IPS-20b (cell line): ENCODE measurements at regions not wholly inside any gene's neighbourhood (a gene's known extent, or its start where the extent isn't known, plus 50 kb on each side); places are given as distances from the start of the nearest gene placed in this dataset.

Experiments
- H3K27ac ChIP-seq: one replicate; pipeline ENCODE4 v1.5.1; 2013; ENCODE audit warnings: low read length
- H3K27me3 ChIP-seq: 2 replicates; pipeline ENCODE4 v1.6.1; 2013; ENCODE audit warnings: mild to moderate bottlenecking, low read length, inconsistent platforms; ENCODE audit not compliant: insufficient read depth
- H3K36me3 ChIP-seq: 2 replicates; pipeline ENCODE4 v1.6.1; 2013; ENCODE audit warnings: low read depth, mild to moderate bottlenecking, inconsistent platforms, low read length, moderate library complexity; ENCODE audit not compliant: insufficient read depth
- H3K4me1 ChIP-seq: 2 replicates; pipeline ENCODE4 v1.6.1; 2013; ENCODE audit warnings: mild to moderate bottlenecking, control low read depth, inconsistent platforms, low read length, moderate library complexity; ENCODE audit not compliant: insufficient read depth
- H3K4me3 ChIP-seq: 2 replicates; pipeline ENCODE4 v1.5.1; 2013; ENCODE audit warnings: mild to moderate bottlenecking, low read length, inconsistent platforms
- H3K9ac ChIP-seq: 2 replicates; pipeline ENCODE4 v1.6.1; 2013; ENCODE audit warnings: low read depth, mild to moderate bottlenecking, inconsistent platforms, low read length, moderate library complexity
- H3K9me3 ChIP-seq: 2 replicates; pipeline ENCODE4 v1.6.1; 2013; ENCODE audit warnings: mild to moderate bottlenecking, low read depth, low read length, inconsistent platforms; ENCODE audit not compliant: insufficient read depth

DNA sequence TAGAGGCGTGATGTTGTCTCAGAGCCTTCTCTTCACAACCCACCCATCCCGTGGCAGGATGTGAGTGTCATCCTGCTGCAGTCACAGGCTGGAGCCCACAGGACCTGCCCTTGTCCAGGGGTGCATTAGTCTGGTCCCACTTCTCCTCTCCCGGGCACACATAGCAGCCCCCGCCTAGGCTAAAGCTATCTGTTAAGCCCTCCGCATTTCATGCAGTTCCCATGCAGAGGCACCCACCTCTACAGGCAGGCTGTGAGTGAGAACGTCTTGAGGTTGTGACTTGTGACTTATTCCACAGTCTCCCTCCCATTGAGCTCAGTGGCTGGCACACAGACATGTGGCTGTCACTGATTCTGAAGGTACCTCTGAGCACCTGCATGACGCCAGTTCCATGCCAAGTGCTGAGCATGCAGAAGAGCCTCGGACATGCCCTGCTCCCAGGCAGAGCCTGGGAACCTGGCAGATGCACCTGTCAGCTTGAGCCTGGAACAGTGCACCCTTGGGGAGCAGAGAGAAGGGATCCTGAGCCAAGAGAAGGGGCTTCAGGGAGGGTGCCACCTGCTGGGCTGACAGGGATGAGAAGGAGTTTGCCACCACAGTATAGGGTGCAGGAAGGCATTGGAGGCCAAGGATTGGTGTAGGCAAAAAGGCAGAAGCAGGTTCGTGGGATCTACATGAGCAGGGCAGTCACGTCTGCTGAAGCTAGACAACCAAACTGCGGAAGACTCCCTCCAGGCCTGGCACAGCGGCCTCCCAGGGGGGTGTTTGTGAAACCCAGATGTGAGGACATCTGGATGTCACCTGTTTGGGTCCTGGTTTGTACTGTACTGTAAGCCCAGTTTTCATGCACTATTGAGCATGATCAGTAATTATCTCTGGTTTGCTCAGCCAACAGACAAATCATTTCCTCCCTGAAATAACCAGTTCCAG is 213.6 kb downstream of the GLI2 start:
- no peak overlapping the region for H3K9ac ChIP-seq

DNA sequence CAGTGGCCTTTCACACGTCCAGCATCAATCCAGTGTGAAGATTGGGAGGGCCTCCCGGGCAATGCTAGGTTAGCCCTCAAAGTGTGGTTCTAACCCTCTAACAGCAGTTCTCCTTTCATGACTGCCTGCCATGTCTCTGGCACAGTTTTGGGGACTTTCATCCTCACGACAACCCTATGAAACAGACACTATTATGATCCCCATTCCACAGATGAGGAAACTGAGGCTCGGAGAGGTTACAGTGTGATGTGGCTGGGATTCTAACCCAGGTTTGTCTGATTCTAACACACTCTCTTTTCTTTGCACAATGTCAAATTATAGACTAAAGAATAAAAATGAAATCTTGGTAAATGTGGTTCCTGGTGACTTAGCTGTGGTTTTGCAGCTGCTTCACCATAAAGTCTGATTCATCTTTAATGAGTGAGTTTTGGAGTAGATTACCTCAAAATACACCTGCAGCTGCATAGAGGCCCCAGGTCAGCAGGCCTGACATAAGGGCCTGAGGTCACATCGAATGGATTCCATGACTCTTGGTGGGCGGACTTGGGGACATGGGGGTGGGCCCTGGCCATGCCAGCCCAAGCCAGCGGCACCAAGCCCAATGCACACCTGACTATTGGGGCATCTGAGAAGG is 214.4 kb downstream of the GLI2 start:
- no peak overlapping the region for H3K9ac ChIP-seq
- 0 out of 2 replicates have a peak, but pooled peaks cover 3% of the 10 kb centered on the region for H3K36me3 ChIP-seq
- no peaks in the 10 kb centered on the region for H3K27me3 ChIP-seq
- no peaks in the 10 kb centered on the region for H3K9me3 ChIP-seq
- H3K4me1 ChIP-seq = no peaks in the 10 kb centered on the region
- no peak overlapping the region for H3K27ac ChIP-seq
- H3K4me3 ChIP-seq = no peak overlapping the region

More for the DNA sequence above, 213.6 kb downstream of the GLI2 start:
- Histone ChIP-seq H3K4me1 (no peaks in the 10 kb centered on the region), H3K27me3 (no peaks in the 10 kb centered on the region), H3K4me3 (no peak overlapping the region), H3K36me3 (0 out of 2 replicates have a peak, but pooled peaks cover 3% of the 10 kb centered on the region), H3K9me3 (no peaks in the 10 kb centered on the region), H3K27ac (no peak overlapping the region)

DNA sequence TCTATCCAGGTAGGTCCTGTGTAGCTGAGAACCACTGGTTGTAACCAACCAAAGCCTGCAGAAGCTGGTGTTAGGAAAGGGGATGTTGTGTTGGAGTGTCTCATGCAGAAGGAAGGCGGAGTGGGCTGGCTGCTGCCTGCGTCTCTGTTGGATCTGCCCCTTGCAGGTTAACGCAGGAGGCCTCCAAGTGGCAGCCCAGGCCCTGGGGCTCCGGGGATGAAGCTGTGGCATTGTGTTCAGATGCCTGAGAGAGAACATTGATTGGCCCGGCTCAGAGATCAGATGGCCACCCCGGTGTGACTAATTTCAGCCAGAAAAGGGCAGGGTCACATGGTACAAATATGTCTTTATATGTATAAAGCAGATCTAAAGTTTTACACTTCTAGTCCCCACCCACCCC is 216.0 kb downstream of the GLI2 start:
- no peaks in the 10 kb centered on the region for H3K4me1 ChIP-seq
- H3K36me3 ChIP-seq = 0 out of 2 replicates have a peak, but pooled peaks cover 14% of the 10 kb centered on the region
- no peak overlapping the region for H3K27ac ChIP-seq
- no peaks in the 10 kb centered on the region for H3K9me3 ChIP-seq
- no peak overlapping the region for H3K4me3 ChIP-seq
- H3K9ac ChIP-seq = no peak overlapping the region
- no peaks in the 10 kb centered on the region for H3K27me3 ChIP-seq

DNA sequence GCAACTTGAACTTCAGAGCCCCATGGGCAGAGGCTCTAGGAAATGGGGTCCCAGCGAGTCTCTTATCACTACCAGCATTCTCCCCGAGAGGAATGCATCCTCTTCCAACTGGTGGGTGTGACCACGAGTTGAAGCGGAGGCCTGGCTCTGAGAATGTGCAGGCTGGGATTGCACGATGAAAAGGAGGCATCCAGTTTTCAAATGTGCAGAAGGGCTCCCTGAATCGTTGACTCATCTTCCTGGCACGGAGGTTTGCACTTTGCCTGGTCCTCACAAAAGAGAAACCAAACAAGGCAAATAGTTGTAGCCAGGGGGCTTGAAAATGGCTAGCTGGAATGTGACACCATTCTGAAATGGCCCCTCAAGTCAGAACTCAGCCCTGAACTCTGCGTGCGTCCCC is 216.7 kb downstream of the GLI2 start:
- H3K36me3 ChIP-seq = 0 out of 2 replicates have a peak, but pooled peaks cover 19% of the 10 kb centered on the region
- H3K4me3 ChIP-seq = no peak overlapping the region
- H3K27me3 ChIP-seq = no peaks in the 10 kb centered on the region
- no peaks in the 10 kb centered on the region for H3K9me3 ChIP-seq
- H3K9ac ChIP-seq = no peak overlapping the region
- no peaks in the 10 kb centered on the region for H3K4me1 ChIP-seq
- no peak overlapping the region for H3K27ac ChIP-seq

DNA sequence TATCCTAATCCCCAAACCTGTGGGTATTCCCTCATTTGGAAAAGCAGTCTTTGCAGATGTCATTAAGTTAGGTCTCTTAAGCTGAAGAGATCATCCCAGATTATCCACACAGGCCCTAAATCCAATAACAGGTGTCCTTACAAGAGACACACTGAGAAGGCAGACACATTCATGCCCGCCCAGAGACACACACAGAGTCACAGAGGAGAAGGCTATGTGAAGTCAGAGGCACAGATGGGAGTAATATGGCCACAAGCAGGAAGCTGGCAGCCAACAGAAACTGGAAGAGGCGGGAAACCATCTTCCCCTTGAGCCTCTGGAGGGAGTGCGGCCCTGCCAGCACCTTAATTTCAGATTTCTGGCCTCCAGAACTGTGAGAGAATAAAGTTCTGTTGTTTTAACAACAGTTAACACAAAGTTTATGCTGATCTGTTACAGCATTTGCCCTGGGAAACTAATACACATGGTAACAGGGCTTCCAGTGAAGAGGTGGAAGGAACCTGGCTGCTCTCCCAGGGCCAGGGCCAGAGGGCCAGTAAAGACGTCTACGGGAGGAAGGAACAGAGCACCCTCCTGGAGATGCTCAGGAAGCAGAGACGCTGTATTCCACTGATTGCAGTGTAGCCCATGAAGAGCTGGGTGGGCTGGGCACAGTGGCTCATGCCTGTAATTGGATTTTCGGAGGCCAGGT is 217.5 kb downstream of the GLI2 start:
- Histone ChIP-seq H3K4me1 (no peaks in the 10 kb centered on the region), H3K9ac (no peak overlapping the region), H3K27ac (no peak overlapping the region), H3K27me3 (no peaks in the 10 kb centered on the region), H3K9me3 (no peaks in the 10 kb centered on the region), H3K36me3 (0 out of 2 replicates have a peak, but pooled peaks cover 22% of the 10 kb centered on the region), H3K4me3 (no peak overlapping the region)

DNA sequence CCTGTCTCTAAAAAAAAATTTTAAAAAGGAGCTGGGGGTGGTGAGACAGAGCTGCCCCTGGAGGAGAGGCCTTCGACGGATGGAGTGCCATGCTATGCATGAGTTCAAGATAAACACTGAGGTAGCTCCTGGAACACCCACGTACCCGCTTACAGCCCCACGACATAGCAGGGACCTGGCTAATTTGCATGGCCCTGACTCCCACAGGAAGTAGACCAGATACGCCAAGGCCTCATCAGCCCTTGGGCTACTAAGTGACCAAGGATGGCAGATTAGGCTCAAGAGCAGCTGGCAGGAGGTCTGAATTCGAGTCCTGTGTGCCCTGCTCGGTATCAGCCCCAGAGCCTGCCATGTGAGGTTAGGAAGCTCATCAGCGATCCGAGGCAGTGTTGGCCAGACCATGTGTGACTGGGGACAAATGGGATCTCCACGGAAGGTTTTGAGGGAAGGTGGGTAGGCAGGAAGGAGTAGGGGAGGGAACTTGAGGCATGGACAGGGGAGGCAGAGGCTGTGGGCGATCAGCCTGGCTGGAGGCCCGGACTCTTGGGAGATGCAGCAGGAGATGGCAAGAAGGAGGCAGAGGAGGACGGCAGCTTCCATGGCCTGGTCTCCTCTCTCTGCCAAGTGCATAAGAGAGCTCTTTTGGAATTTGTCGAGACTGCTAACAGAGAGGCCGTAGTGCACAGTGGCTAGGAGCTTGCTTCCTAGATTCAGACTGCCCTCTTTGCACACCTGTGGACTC is 218.3 kb downstream of the GLI2 start:
- peaks cover 24% of the 10 kb centered on the region for H3K36me3 ChIP-seq
- no peaks in the 10 kb centered on the region for H3K9me3 ChIP-seq
- no peaks in the 10 kb centered on the region for H3K4me1 ChIP-seq
- no peak overlapping the region for H3K9ac ChIP-seq
- H3K27ac ChIP-seq = no peak overlapping the region
- H3K4me3 ChIP-seq = no peak overlapping the region
- no peaks in the 10 kb centered on the region for H3K27me3 ChIP-seq

DNA sequence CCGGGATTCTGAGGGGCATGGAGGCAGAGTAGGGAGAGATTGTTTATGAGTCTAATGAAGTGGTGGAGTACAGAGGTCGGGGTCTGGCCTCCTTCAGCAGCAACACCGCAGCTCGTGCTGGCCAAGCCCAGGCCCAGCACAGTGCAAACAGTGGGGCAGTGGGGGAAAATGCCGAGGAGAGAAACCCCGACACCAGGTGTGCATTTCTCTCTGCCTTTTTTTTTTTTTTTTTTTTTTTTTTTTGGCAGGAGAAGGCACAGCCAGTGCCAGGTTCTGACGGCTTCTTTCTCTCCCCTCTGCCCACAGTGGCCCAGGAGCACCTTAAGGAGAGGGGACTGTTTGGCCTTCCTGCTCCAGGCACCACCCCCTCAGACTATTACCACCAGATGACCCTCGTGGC is 219.3 kb downstream of the GLI2 start:
- Histone ChIP-seq H3K27ac (no peak overlapping the region), H3K4me1 (no peaks in the 10 kb centered on the region), H3K27me3 (no peaks in the 10 kb centered on the region), H3K9me3 (no peaks in the 10 kb centered on the region), H3K9ac (no peak overlapping the region), H3K36me3 (peaks cover 33% of the 10 kb centered on the region), H3K4me3 (no peak overlapping the region)

DNA sequence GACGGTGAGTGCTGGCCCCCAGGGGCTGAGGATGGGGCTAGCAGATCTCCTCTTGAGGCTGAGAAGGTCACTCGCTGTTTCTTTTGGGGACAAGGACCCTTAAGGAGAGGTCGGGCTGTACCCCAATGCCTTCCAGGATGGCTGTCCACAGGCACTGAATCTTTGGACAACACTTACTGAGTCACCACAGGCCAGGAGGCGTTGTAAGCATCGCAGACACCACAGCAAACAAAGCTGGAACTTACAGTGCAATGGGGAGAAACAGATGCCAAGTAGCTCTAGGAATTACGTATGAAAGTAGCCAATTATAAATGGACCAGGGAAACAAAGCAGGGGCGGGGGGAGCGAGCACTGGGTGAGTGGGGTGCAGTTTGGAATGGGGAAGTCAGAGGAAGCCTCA is 219.8 kb downstream of the GLI2 start:
- no peak overlapping the region for H3K4me3 ChIP-seq
- H3K9ac ChIP-seq = no peak overlapping the region
- H3K27me3 ChIP-seq = no peaks in the 10 kb centered on the region

DNA sequence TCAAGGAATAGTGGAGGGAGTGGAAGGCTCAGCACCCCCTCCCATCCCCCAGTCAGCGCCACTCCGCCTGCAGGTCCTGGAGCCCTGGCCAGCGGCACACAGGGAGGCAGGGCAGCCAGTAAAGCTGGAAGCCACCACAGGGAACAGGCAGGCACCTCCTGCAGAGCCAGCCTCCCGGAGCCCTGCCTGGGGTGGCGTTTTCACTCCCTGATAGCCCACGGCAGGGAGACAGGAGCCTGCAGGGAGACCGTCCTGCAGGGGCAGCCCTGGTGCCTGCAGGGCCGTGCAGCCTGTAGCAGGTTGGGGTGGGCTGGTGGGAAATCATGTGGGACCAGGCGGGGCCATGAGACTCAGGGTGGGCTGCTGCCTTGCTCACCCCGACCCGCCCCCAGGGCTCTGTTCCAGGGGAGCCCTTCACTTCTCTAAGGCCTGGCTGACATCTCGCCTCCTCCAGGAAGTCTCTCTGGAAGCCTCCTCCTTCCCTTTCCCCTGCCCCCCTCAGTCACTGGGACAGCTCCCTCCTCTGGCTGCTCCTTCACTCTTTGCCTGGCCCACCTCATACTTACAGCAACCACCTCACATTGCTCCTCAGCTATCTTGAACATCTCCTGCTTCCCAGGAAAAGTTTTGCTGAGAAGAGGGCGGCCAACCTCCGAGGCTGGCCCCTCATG is 221.0 kb downstream of the GLI2 start:
- no peaks in the 10 kb centered on the region for H3K27me3 ChIP-seq
- peaks cover 39% of the 10 kb centered on the region for H3K36me3 ChIP-seq
- H3K4me1 ChIP-seq = no peaks in the 10 kb centered on the region
- no peak overlapping the region for H3K27ac ChIP-seq
- H3K9me3 ChIP-seq = no peaks in the 10 kb centered on the region
- H3K4me3 ChIP-seq = no peak overlapping the region
- no peak overlapping the region for H3K9ac ChIP-seq

More for the DNA sequence above, 219.8 kb downstream of the GLI2 start:
- Histone ChIP-seq H3K9me3 (no peaks in the 10 kb centered on the region), H3K27ac (no peak overlapping the region), H3K36me3 (peaks cover 38% of the 10 kb centered on the region), H3K4me1 (no peaks in the 10 kb centered on the region)

DNA sequence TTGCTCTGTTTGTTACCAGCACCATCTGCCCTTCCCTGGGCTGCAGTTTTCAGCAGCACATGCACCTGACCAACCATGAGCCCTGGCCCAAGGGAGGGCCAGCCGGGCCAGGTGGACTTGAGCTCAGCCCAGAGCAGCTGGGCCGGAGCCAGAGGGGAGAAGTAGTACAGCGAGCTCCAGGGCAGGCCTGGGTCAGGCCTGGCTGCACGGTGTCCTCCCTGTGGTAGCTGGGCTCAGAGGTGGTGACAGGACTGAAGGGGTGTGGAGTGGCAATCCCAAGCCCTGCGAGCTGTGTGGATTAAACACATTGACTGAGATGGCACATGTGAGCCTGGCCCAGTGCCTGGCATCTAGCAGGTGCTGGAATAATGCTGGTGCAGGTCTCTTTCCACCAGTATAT is 222.2 kb downstream of the GLI2 start:
- H3K27ac ChIP-seq = no peak overlapping the region
- H3K9ac ChIP-seq = no peak overlapping the region
- H3K9me3 ChIP-seq = no peaks in the 10 kb centered on the region
- H3K4me1 ChIP-seq = no peaks in the 10 kb centered on the region
- H3K36me3 ChIP-seq = peaks cover 42% of the 10 kb centered on the region
- H3K27me3 ChIP-seq = no peaks in the 10 kb centered on the region
- no peak overlapping the region for H3K4me3 ChIP-seq
